Activated T-cell treated with anti-CD3 and anti-CD28 coated beads for 48 hours (primary cell): ENCODE measurements at regions not wholly inside any gene's neighbourhood (a gene's known extent, or its start where the extent isn't known, plus 50 kb on each side); places are given as distances from the start of the nearest gene placed in this dataset.

Experiments used
- DNase-seq: peaks from one replicate; pipeline ENCODE4 v3.0.0-alpha.2; 2020; ENCODE audit warnings: low read depth

- DNase-seq: no peak
Observed at GRCh38 chr9:78724896-78725295, 428.0 kb downstream of the PSAT1 start.

DNA sequence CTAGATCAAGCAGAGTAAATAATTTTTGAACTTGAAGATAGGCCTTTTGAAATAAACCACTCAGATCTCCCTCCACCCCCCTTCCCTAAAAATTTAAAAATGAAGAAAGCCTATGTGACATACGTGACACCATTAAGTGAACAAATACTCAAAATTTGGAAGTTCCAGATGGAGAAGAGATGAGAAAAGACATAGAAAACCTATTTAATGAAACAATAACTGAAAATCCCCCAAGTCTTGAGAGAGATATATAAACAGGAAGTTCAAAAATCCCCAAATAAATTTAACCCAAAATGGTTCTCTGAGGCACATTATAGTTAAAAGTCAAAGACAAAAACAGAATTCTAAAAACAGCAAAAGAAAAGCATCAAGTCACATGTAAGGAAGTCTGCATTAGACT lies 428.6 kb downstream of the PSAT1 start:
- no peak for DNase-seq

GRCh38 chr9:78745331-78745730 lies 448.4 kb downstream of the PSAT1 start:
- DNase-seq: no peak

DNA sequence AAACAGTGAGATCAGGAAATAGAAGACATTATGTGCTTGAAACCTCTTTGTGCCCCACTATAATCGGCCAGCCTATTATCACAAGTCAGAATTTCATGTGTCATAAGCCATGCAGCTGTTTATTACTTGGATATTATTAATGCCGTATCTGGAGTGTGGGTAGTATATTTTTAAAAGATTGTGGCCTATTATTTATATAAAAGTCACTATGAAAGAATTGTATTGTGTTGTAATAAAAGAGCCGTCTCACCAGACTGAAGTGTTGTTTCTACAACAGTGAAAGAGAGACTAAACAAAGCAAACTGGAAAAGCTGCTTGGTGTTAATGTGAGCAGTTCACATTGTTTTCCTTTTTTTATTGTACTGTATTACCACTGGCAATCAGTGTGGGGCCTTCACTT lies 449.1 kb downstream of the PSAT1 start:
- no peak for DNase-seq

DNA sequence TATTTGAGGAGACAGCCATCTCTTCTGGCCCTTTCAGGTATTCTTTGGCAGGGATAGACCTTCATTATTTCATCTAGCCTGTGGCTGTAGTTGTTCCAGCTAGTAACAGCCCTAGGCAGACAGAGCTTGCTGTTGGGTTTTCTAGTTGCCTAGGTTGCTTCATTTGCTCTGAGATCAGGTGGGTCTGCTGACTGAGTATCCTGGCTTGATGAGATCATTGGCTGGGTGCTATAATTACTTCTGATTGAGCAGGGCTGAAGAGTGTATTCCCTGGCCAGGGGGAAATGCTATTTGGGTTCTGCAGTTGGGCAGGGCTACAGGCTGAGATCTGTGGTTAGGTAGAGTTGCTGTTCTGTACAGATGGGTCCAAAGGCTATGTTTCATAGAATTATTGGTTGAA lies 456.1 kb downstream of the PSAT1 start:
- no peak for DNase-seq

- DNase-seq: no peak
Observed at GRCh38 chr9:78756813-78757510, 460.0 kb downstream of the PSAT1 start.

- DNase-seq: no peak
Observed at GRCh38 chr9:78763424-78763823, 466.5 kb downstream of the PSAT1 start.

DNA sequence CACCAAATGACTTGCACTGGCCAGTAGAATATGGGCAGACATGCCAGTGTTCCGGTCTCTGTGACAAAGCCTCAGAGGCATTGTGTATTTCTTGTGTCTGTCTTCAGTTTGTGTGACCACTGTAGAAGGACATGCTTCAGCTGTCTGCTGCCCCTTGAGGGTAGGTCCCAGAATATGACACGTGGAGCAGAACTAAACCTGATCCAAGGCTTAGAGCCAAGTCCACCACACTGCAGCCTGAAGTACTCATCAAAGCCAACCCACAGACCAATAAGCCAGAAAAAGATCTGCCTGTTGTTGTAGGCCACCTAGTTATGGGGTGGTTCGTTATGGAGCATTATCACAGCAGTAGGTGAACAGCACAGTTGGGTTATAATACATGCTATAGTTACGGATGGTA lies 468.9 kb downstream of the PSAT1 start:
- no peak for DNase-seq

GRCh38 chr9:78767490-78767889 lies 470.6 kb downstream of the PSAT1 start:
- DNase-seq: no peak

GRCh38 chr9:78769690-78770089 lies 472.8 kb downstream of the PSAT1 start:
- no peak for DNase-seq

GRCh38 chr9:78775211-78775610 lies 478.3 kb downstream of the PSAT1 start:
- no peak for DNase-seq

- DNase-seq: no peak
Observed at GRCh38 chr9:78775696-78776295, 478.9 kb downstream of the PSAT1 start.

DNA sequence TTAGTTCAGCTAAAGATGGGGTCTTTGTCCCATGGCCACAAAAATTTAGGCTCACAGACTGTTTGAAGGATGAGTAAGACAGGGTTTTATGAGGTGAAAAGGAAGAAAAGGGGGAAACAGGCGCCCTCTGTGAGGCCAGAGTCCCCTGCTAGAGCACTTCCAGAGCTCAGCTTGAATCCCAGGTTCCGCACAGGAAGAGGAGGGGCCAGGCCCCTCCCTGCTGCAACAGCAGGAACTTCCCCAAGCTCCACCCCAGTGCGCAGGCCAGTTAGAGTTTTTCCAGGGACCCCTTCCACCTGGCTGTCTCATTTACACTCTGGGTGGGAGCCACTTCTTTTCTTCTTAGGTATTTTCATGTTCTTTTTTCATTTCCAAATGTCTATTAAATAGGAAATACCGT lies 480.8 kb downstream of the PSAT1 start:
- DNase-seq: no peak

GRCh38 chr9:78778318-78778717 lies 481.4 kb downstream of the PSAT1 start:
- no peak for DNase-seq

DNA sequence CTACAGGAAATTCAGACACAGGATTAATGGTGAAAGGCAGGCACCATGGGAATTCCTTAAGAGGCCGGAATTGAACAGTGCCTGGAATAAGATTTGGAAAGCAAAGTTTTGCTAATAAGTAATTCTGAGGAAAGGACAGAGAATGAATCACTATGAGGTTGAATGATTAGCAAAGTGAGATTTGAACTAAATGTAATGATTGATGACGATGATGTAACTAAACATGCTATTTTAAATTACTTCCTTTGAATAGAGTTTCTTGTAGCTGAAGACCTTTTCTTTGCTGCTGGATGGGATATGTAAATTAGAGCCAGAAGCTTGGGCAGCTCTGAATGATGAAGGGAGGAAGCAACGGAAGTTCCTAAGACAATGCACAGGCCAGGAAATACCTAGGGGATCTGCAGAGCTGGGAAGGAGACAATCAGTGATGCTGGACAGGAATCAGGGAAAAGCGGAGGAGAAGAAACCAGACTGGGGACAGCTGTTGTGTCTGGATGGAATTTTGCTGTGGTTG lies 482.0 kb downstream of the PSAT1 start:
- no peak for DNase-seq

DNA sequence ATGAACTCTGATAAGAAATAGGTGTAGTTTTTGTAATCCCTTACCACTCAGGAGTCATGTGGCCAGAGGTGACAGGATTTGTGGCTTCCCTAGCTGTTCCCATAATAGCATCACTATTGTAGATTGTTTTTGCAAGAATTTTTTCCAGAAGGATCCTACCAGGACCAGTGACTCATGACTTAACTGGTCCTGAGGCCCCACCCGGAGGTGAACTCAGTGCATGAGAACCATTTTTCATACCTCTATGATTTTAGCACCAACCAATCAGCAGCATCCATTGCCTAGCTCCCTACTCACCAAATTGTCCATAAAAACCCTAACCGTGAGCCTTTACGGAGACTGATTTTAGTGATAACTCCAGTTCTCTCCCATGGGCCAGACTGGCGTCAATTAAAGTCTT lies 484.8 kb downstream of the PSAT1 start:
- no peak for DNase-seq

DNA sequence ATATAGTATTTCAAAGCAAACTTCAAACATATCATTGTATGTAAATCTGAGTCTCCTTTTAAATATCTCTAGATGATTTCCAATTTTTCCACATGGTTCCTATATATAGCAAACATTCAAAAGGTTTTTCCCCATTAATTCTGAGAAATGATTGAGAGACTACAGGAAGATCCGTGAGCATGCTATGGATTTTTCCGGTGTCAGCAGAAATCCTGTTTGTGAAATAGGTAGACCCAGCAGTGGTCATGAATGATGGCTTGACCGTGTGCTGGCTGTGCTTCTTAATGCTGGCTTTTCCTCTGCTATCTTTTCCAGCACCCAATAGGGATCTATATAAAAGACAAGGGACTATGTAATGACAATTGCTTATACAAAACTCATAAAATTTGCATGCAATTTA lies 485.3 kb downstream of the PSAT1 start:
- DNase-seq: no peak

GRCh38 chr9:78782858-78783257 lies 485.9 kb downstream of the PSAT1 start:
- no peak for DNase-seq

DNA sequence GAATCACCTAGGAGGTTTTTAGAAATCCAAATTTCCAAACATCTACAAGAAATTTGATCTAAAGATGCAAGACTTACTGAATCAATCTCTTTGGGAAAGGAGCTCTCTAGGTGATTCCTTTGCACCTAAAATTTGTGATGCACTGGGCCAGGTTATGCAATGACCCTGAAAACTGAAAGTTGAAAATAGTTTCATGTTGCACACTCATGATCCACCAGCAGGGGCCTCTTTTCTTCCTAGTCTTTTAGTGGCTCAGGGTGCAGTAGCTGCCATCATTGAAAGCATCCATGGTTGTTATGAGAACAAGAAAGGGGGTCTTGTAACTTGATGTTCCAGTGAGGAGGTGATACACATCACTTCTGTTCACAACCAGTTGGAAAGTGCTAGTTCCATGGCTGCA lies 486.8 kb downstream of the PSAT1 start:
- no peak for DNase-seq

DNA sequence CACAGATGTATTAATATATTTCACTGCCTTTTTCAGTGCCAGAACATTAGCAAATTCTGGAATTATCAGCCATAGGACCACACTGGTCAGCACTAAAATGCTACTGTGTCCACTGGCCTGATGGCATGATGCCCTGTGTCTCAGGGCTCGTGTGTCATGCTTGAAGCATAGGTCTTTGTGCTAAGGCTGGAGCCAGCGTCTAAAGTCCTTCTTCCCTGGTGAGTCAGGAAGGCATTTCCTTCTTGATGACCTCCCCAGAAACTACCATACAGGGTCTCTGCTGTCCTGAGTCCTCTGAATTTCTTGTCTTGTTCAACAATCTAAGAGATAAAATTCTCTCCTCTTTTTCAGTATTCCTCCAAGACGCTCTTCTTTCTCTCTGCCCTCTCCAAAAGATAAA lies 489.9 kb downstream of the PSAT1 start:
- DNase-seq: no peak

DNA sequence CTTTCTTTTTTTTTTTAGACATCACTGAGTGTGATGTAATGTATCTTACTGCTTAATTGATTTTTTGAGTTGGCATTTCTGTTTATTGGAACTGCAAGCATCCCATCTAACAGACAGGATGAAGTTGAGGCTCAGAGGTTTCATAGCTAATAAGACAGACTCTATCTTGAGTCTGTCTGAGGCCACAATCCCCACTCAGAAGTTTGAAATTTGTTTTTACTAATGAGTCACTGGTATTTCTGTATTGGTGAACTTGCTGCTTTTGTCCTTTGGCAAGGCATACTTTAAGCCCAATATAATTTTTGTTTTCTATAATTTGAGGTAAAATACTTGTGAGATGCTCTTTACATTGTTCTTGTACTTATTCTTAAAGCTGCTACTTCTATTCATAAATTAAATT lies 491.2 kb downstream of the PSAT1 start:
- no peak for DNase-seq

- no peak for DNase-seq
Observed at GRCh38 chr9:78791779-78792178, 494.9 kb downstream of the PSAT1 start.

DNA sequence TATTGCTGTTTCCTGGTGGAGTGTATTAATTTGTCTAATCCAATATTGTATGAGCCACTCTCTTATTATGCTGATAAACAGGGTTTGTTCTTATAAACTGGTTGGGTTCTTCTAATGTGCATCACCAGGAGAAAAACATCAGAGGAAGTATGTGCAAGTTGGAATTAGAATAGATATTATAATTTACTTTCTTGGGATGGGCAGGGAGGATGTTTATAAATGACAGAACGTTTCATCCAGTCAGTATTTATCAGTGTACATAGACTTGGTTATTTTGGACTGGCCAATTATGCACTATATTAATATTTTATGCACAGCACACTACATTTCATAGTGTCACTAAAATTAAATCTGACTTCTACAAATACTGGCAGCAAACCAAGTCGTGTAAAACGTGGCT lies 495.8 kb downstream of the PSAT1 start:
- no peak for DNase-seq

GRCh38 chr9:78805771-78806170 lies 508.8 kb downstream of the PSAT1 start:
- DNase-seq: no peak
